GM12878 (cell line): ENCODE measurements at regions not wholly inside any gene's neighbourhood (a gene's known extent, or its start where the extent isn't known, plus 50 kb on each side); places are given as distances from the start of the nearest gene placed in this dataset.

Experiments
- BCL11A ChIP-seq: IDR thresholded peaks from 2 replicates; pipeline ENCODE4 v1.6.1; 2011; ENCODE audit warnings: low read depth, low read length
- E2F4 ChIP-seq: IDR thresholded peaks from 2 replicates; pipeline ENCODE4 v1.6.1; 2012; ENCODE audit warnings: low read depth, low read length, improper control_type of control experiment
- IKZF2 ChIP-seq, 2 experiments: fragments of 450-650 bp; IDR thresholded peaks; 2 replicates each; pipeline ENCODE4 v1.6.1; 2017; ENCODE audit warnings: mild to moderate bottlenecking in 2 of 2, moderate library complexity in 2 of 2
- NBN ChIP-seq: fragments of 450-650 bp; IDR thresholded peaks from 2 replicates; pipeline ENCODE4 v1.6.1; 2016
- POLR2AphosphoS5 ChIP-seq: IDR thresholded peaks from 2 replicates; pipeline ENCODE4 v1.6.1; 2011; ENCODE audit warnings: mild to moderate bottlenecking, low read length, inconsistent platforms
- RFX5 ChIP-seq: IDR thresholded peaks from 2 replicates; pipeline ENCODE4 v1.6.1; 2011; ENCODE audit warnings: low read depth, low read length, improper control_type of control experiment
- SMAD1 ChIP-seq: fragments of 450-650 bp; IDR thresholded peaks from 2 replicates; pipeline ENCODE4 v1.6.1; 2018; ENCODE audit warnings: mild to moderate bottlenecking, low read depth; ENCODE audit not compliant: partially characterized antibody
- SMAD5 ChIP-seq: IDR thresholded peaks from 2 replicates; pipeline ENCODE4 v1.6.1; 2016; ENCODE audit warnings: antibody characterized with exemption, low read depth
- SMC3 ChIP-seq: IDR thresholded peaks from 2 replicates; pipeline ENCODE4 v1.6.1; 2011; ENCODE audit warnings: low read length, improper control_type of control experiment, borderline replicate concordance
- SPI1 ChIP-seq: IDR thresholded peaks from 2 replicates; pipeline ENCODE4 v1.6.1; 2011; ENCODE audit warnings: low read depth, mild to moderate bottlenecking, low read length, moderate library complexity, borderline replicate concordance; ENCODE audit not compliant: insufficient read depth
- SRF ChIP-seq, 2 experiments: IDR thresholded peaks; 2 replicates each; pipeline ENCODE4 v1.6.1; 2011; ENCODE audit warnings: low read depth in 2 of 2, low read length in 2 of 2, mild to moderate bottlenecking in 1 of 2, moderate library complexity in 1 of 2
- TCF12 ChIP-seq: IDR thresholded peaks from 2 replicates; pipeline ENCODE4 v1.6.1; 2011; ENCODE audit warnings: low read depth, mild to moderate bottlenecking, low read length
- TCF7 ChIP-seq: IDR thresholded peaks from 2 replicates; pipeline ENCODE4 v1.6.1; 2014; ENCODE audit warnings: antibody characterized with exemption, borderline replicate concordance
- ZNF24 ChIP-seq: fragments of 450-650 bp; IDR thresholded peaks from 2 replicates; pipeline ENCODE4 v1.6.1; 2017; ENCODE audit warnings: antibody characterized with exemption, mild to moderate bottlenecking

- no peak for TF ChIP-seq E2F4
- 0 out of 2 replicates have a peak, but pooled peaks have one; percentile 66 for TF ChIP-seq SMAD5
- peak in 1 of 2 experiments; percentile 88; a peak in 2 of 4 replicates for TF ChIP-seq SRF (IDR thresholded peaks at IDR 0.05; ENCODE audit: low read depth in 2 of 2, low read length in 2 of 2)
- peak; percentile 96 for TF ChIP-seq SMAD1
- 0 out of 2 replicates have a peak, but pooled peaks have one; percentile 14 for TF ChIP-seq TCF7
- TF ChIP-seq IKZF2 (IDR thresholded peaks at IDR 0.05): peak; percentile 86 to 92
- peak; percentile 67; the same call in 1 of the 2 replicates for TF ChIP-seq TCF12
- no peak for TF ChIP-seq RFX5
- TF ChIP-seq NBN: peak; percentile 70; the same call in 1 of the 2 replicates
- peak; percentile 45; the same call in 1 of the 2 replicates for TF ChIP-seq BCL11A
- TF ChIP-seq SPI1: peak; percentile 88
- TF ChIP-seq ZNF24: peak; percentile 21; the same call in 1 of the 2 replicates
- TF ChIP-seq SMC3: peak; percentile 3; the same call in 1 of the 2 replicates
- peak; percentile 45; the same call in 1 of the 2 replicates for TF ChIP-seq POLR2AphosphoS5
Observed at GRCh38 chr21:25501996-25502665, 105.2 kb downstream of the MRPL39 start (continued).
